Aorta (tissue), 5 donors: ENCODE measurements at regions not wholly inside any gene's neighbourhood (a gene's known extent, or its start where the extent isn't known, plus 50 kb on each side); places are given as distances from the start of the nearest gene placed in this dataset.

Experiments used
- ATAC-seq: fragments of 200-7000 bp; cut with Tn5 transposase; one replicate; pipeline ENCODE4 v1.9.1; 2022; ENCODE audit warnings: moderate library complexity; ENCODE audit not compliant: low FRiP score
- DNase-seq, 2 donors: peaks; one replicate each; pipeline ENCODE4 v3.0.0-alpha.2; 2020
- H3K27ac ChIP-seq, 2 donors: one replicate each; pipeline ENCODE4 v1.5.1; 2013; ENCODE audit warnings: low read length in 2 of 2, mild to moderate bottlenecking in 2 of 2, moderate library complexity in 2 of 2, control low read depth in 1 of 2, inconsistent platforms in 1 of 2, low read depth in 1 of 2
- H3K27me3 ChIP-seq, 2 donors: one replicate each; pipeline ENCODE4 v1.6.1; 2013; ENCODE audit warnings: control low read depth in 1 of 2, low read length in 1 of 2, mild to moderate bottlenecking in 1 of 2, moderate library complexity in 1 of 2; ENCODE audit not compliant: insufficient read depth in 2 of 2, control insufficient read depth in 1 of 2
- H3K36me3 ChIP-seq, 2 donors: one replicate each; pipeline ENCODE4 v1.6.1; 2013; ENCODE audit warnings: control low read depth in 1 of 2, low read length in 1 of 2, mild to moderate bottlenecking in 1 of 2; ENCODE audit not compliant: insufficient read depth in 2 of 2, control insufficient read depth in 1 of 2
- H3K4me1 ChIP-seq, 2 donors: one replicate each; pipeline ENCODE4 v1.6.1; 2013; ENCODE audit warnings: low read length in 2 of 2, control low read depth in 1 of 2, mild to moderate bottlenecking in 1 of 2, moderate library complexity in 1 of 2; ENCODE audit not compliant: insufficient read depth in 2 of 2, control insufficient read depth in 1 of 2
- H3K4me3 ChIP-seq, 2 donors: one replicate each; pipeline ENCODE4 v1.5.1; 2013; ENCODE audit warnings: low read length in 2 of 2, control low read depth in 1 of 2, mild to moderate bottlenecking in 1 of 2
- H3K9me3 ChIP-seq: one replicate; pipeline ENCODE4 v1.6.1; 2013; ENCODE audit warnings: mild to moderate bottlenecking, low read length; ENCODE audit not compliant: control insufficient read depth
- WGBS, 2 donors: extraction: QIAGEN DNeasy Blood & Tissue Kit; methylation state at CpG; one replicate each; pipeline ENCODE4 v1.1.7; 2013; 5-methylcytosine and 5-hydroxymethylcytosine counted together
- intact Hi-C, 2 donors: fragments of 100-400 bp; cut with DNase I; formaldehyde crosslinking; loops; one replicate each; pipeline versions ENCODE4 v1.14.2 to v1.15.0; 2022
- donor health status: healthy with polysubstance abuse.
- donor health status: Bipolar disorder and iron deficiency.
- donor health status: DM: no; HTN: no; CAD: no.
- donor health status: DM: no; HTN: no; CAD: no.
- donor health status: DM: yes; HTN: yes; CAD: no.

DNA sequence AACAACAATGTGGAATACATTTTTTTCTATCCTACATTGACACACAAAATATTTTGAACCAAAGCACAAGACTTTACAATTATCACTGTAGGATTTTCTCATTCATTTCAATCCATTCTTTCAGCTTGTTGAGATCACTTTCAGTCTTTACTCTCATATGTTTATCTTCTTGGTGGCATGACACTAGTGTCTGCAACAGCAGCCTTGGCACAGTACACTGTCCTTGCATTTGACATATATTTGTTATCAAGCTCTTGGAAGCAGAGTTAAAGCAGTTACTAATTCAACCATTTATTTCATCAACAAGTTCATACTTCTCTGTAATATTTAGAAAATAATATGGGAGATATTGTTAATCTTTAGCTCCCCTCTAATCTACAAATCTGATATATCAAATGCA is 922.4 kb upstream of the ADGRL2 start:
- Histone ChIP-seq H3K27ac (no peak overlapping the region), H3K4me1 (no peaks in the 10 kb centered on the region), H3K4me3 (no peak overlapping the region), H3K36me3 (no peaks in the 10 kb centered on the region), H3K9me3 (no peaks in the 10 kb centered on the region), H3K27me3 (no peaks in the 10 kb centered on the region)
- DNase-seq, result no peak
- intact Hi-C loops, result no loop called here
- no peak for ATAC-seq

DNA sequence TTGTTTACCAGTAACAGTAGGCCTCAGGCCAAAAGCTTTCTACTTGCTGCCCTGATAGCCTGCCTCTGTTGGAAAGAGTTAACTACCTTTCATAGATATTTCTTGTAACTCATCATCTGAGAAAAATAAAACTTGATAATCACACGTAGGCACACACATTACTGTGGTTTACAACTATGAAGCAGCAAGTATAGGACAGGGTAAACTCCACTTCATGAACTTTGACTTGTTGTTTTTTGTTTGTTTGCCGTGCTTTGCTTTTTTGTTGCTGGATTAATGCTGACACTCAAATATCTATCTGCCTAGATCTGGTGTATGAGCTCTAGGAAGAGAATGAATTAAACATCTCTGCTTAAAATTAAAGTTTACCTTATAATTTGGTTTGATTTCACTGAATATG is 924.7 kb upstream of the ADGRL2 start:
- H3K27me3 ChIP-seq, result no peaks in the 10 kb centered on the region
- intact Hi-C loops, result no loop called here
- H3K27ac ChIP-seq, result no peak overlapping the region
- 82 to 83% methylated on average over 2 of the region's 2 CpGs for WGBS, 2 donors
- DNase-seq (no peak), ATAC-seq (no peak)
- H3K36me3 ChIP-seq, result no peaks in the 10 kb centered on the region
- no peaks in the 10 kb centered on the region for H3K4me1 ChIP-seq
- no peaks in the 10 kb centered on the region for H3K9me3 ChIP-seq
- no peak overlapping the region for H3K4me3 ChIP-seq

DNA sequence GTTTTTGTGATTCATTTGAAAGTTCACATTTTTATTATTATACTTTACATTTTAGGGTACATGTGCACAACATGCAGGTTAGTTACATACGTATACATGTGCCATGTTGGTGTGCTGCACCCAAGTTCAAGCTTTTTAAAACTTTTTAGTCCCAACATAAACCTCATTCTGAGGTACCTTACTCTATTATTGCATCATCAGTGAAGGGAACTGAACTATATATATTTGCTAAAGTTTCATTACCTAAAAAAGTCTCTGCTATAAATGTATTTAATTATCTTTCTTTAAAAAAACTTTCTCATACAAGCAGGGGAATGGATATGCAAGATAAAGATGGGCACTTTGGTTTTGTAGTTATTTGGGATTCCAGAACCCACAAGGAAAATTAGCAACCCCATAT is 931.4 kb upstream of the ADGRL2 start:
- Histone ChIP-seq H3K4me1 (no peaks in the 10 kb centered on the region), H3K27ac (no peak overlapping the region), H3K9me3 (no peaks in the 10 kb centered on the region), H3K36me3 (no peaks in the 10 kb centered on the region), H3K27me3 (no peaks in the 10 kb centered on the region), H3K4me3 (no peak overlapping the region)
- DNase-seq (no peak), ATAC-seq (no peak)
- intact Hi-C loops, result no loop called here
- WGBS, 2 donors, result 91 to 97% methylated on average over 1 of the region's 1 CpG

DNA sequence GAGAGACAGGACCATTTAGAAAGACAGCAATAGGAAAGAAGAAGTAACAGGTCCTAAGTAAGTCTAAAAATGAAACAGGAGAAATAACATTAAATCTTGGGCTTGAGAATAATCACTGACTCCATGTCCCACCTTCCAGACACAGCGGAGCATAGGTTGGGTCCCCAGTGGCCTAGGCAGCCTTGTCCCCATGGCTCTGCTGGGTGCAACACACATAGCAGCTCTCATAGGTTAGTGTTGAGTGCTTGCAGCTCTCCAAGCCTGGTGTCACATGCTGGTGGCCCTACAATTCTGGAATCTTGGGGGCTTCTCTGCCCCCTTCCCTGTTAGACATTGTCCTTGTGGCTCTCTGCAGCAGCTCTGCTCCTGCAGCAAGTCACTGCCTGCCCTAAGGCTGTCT is 952.8 kb upstream of the ADGRL2 start:
- Histone ChIP-seq H3K4me3 (no peak overlapping the region), H3K36me3 (no peaks in the 10 kb centered on the region), H3K27me3 (no peaks in the 10 kb centered on the region), H3K27ac (no peak overlapping the region), H3K9me3 (no peaks in the 10 kb centered on the region), H3K4me1 (no peaks in the 10 kb centered on the region)
- 97 to 100% methylated on average over 1 of the region's 1 CpG for WGBS, 2 donors
- ATAC-seq (peak; percentile 7), DNase-seq (no peak)
- intact Hi-C loops, result no loop called here

DNA sequence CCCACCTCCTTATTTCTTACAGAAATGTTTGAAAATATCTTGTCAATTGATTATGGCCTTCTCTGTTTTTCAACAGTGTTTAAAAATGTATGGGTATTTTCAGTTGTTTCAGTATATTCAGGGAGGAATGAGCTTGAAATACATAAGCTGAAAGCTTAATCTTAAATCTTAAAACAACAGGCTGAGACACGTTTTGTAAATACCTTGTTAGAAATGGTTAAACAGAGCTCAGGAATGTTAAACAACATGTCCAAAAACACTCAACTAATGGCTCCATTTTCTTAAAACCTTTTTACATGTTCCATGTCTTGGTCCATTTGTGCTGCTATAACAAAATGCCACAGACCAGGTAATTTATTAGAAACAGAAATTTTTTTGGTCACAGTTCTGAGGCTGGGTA is 953.8 kb upstream of the ADGRL2 start:
- Histone ChIP-seq H3K9me3 (no peaks in the 10 kb centered on the region), H3K4me3 (no peak overlapping the region), H3K4me1 (no peaks in the 10 kb centered on the region), H3K27me3 (no peaks in the 10 kb centered on the region), H3K27ac (no peak overlapping the region), H3K36me3 (no peaks in the 10 kb centered on the region)
- intact Hi-C loops, result no loop called here
- ATAC-seq (no peak), DNase-seq (no peak)
- 41 to 50% methylated on average over 1 of the region's 1 CpG for WGBS, 2 donors

DNA sequence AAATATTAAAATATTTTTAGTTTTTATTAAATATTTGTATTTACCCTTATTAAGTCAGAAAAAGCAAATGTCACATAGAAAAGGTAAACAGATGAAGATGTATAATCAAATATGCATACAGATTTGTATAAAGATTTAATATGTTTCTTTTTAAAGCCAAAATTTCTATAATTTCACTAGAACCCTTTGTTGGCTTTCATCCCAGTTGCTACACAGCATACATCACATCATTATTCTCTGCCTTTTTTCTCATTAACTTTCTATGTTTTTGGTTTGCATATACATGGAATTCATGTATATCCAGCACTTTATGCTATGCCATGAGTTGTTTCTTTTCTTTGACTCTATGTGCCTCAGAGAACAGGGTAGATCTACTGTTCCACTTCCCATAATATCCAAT is 957.9 kb upstream of the ADGRL2 start:
- H3K36me3 ChIP-seq, result no peaks in the 10 kb centered on the region
- intact Hi-C loops, result no loop called here

DNA sequence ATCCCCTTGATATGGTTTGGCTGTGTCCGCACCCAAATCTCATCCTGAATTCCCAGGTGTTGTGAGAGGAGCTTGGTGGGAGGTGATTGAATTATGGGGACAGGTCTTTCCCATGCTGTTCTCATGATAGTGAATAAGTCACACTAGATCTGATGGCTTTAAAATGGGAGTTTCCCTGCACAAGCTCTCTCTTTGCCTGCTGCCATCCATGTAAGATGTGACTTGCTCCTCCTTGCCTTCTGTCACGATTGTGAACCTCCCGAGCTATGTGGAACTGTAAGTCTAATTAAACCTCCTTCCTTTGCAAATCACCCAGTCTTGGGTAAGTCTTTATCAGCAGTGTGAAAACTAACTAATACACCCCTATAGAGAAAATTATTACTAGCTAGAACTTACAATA is 959.5 kb upstream of the ADGRL2 start:
- DNase-seq, result no peak
- intact Hi-C loops, result no loop called here

More for the DNA sequence above, 957.9 kb upstream of the ADGRL2 start:
- ATAC-seq, result no peak
- H3K9me3 ChIP-seq, result no peaks in the 10 kb centered on the region
- DNase-seq, result no peak
- no peak overlapping the region for H3K4me3 ChIP-seq
- no peak overlapping the region for H3K27ac ChIP-seq
- no peaks in the 10 kb centered on the region for H3K4me1 ChIP-seq
- no peaks in the 10 kb centered on the region for H3K27me3 ChIP-seq

DNA sequence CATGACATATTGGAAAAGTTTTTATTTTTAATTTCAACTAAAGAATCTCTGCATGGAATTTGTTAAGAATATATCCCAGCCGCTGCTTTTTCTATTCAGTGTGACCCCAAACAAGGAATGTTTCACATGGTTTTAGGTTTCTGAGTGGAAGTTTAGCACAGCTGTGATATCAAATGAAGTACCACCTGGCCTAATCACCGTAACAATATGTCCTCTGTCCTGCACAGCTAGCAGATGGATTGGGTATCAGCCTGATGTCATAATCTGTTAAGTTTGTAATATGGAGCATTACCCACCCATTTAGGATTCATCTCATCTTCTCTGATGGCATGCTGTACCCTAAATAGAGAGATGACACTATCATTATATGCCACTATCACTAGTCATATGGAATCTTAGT is 963.7 kb upstream of the ADGRL2 start:
- H3K27ac ChIP-seq, result no peak overlapping the region
- intact Hi-C loops, result no loop called here
- no peaks in the 10 kb centered on the region for H3K9me3 ChIP-seq
- no peaks in the 10 kb centered on the region for H3K4me1 ChIP-seq
- no peak for ATAC-seq
- H3K4me3 ChIP-seq, result no peak overlapping the region
- DNase-seq, result no peak
- 75 to 76% methylated on average over 2 of the region's 2 CpGs for WGBS, 2 donors
- H3K27me3 ChIP-seq, result no peaks in the 10 kb centered on the region
- H3K36me3 ChIP-seq, result no peaks in the 10 kb centered on the region

More for the DNA sequence above, 959.5 kb upstream of the ADGRL2 start:
- Histone ChIP-seq H3K4me1 (no peaks in the 10 kb centered on the region), H3K27ac (no peak overlapping the region), H3K27me3 (no peaks in the 10 kb centered on the region), H3K4me3 (no peak overlapping the region), H3K36me3 (no peaks in the 10 kb centered on the region), H3K9me3 (no peaks in the 10 kb centered on the region)
- ATAC-seq, result no peak
- WGBS, 2 donors, result 95 to 96% methylated on average over 3 of the region's 3 CpGs

DNA sequence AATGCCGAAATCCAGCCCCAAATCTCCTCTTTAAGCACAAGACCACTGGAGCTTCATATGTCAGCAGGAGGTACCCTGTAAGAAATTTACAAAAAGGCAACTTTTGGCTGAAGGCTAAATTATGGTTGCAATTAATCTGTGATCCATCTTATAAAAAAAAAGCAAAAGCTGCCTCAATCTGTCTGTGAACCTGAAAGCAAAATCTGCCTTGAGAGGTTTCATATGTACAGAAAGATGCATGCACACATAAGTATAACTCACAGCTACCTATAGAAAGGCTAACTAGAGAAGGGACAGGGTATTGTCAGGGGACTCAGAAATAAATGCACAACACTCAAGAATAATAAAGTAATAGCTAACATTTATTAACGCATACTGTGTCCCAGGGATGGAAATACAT is 964.2 kb upstream of the ADGRL2 start:
- DNase-seq (no peak), ATAC-seq (no peak)
- Histone ChIP-seq H3K36me3 (no peaks in the 10 kb centered on the region), H3K4me3 (no peak overlapping the region), H3K4me1 (no peaks in the 10 kb centered on the region), H3K27ac (no peak overlapping the region), H3K27me3 (no peaks in the 10 kb centered on the region), H3K9me3 (no peaks in the 10 kb centered on the region)
- intact Hi-C loops, result no loop called here
- 93 to 95% methylated on average over 2 of the region's 2 CpGs for WGBS, 2 donors

DNA sequence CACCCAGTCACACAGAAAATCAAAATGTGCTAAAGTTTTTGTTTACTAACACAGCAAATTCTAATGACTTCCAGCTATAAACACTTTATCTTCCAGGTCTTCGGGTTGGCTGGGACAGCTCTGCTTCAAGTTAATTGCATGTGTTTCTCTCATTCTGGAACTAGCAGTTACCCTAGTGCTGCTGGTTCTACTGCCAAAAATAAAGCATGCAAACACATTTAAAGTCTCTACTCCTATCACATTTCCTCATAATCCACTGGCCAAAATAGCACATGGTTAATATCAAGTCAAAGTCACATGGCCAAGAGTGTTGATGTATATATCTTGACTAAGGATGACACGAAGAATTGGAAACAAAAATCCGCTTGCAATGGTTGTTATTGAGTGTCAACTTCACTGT is 973.1 kb upstream of the ADGRL2 start:
- no peak overlapping the region for H3K27ac ChIP-seq
- no peaks in the 10 kb centered on the region for H3K9me3 ChIP-seq
- ATAC-seq (no peak), DNase-seq (no peak)
- no peak overlapping the region for H3K4me3 ChIP-seq
- 42 to 48% methylated on average over 3 of the region's 3 CpGs for WGBS, 2 donors
- no peaks in the 10 kb centered on the region for H3K27me3 ChIP-seq
- H3K4me1 ChIP-seq, result no peaks in the 10 kb centered on the region
- no peaks in the 10 kb centered on the region for H3K36me3 ChIP-seq
- intact Hi-C loops, result no loop called here
